Suprapubic skin (tissue), 4 donors: ENCODE measurements at regions not wholly inside any gene's neighbourhood (a gene's known extent, or its start where the extent isn't known, plus 50 kb on each side); places are given as distances from the start of the nearest gene placed in this dataset.

Experiments used
- DNase-seq, 2 donors: peaks; one replicate each; pipeline ENCODE4 v3.0.0-alpha.2; 2019; ENCODE audit warnings: low spot score in 2 of 2
- H3K27ac ChIP-seq: fragments of 200-600 bp; sonication (generic); one replicate; pipeline ENCODE4 v1.5.1; 2019
- H3K27me3 ChIP-seq: fragments of 200-600 bp; sonication (generic); one replicate; pipeline ENCODE4 v1.5.1; 2019
- H3K36me3 ChIP-seq: fragments of 200-600 bp; sonication (generic); one replicate; pipeline ENCODE4 v1.5.1; 2019
- H3K4me1 ChIP-seq: fragments of 200-600 bp; sonication (generic); one replicate; pipeline ENCODE4 v1.5.1; 2019
- H3K4me3 ChIP-seq: fragments of 200-600 bp; sonication (generic); one replicate; pipeline ENCODE4 v1.5.1; 2019; ENCODE audit warnings: mild to moderate bottlenecking
- H3K9me3 ChIP-seq: fragments of 200-600 bp; sonication (generic); one replicate; pipeline ENCODE4 v1.5.1; 2019
- CTCF ChIP-seq, 2 donors: fragments of 200-600 bp in 1 of 2; fragments of 450-650 bp in 1 of 2; sonication (generic) in 1 of 2; IDR thresholded peaks; one replicate each; pipeline ENCODE4 v1.5.1; 2016 to 2019; ENCODE audit warnings: antibody characterized with exemption in 2 of 2, mild to moderate bottlenecking in 1 of 2, moderate library complexity in 1 of 2
- EP300 ChIP-seq: sonication (generic); formaldehyde crosslinking; IDR thresholded peaks from one replicate; pipeline ENCODE4 v1.6.1; 2017; ENCODE audit warnings: antibody characterized with exemption
- POLR2A ChIP-seq, 2 donors: fragments of 450-650 bp; IDR thresholded peaks; one replicate each; pipeline ENCODE4 v1.6.1; 2017; ENCODE audit warnings: antibody characterized with exemption in 2 of 2, mild to moderate bottlenecking in 2 of 2, moderate library complexity in 2 of 2
- POLR2AphosphoS5 ChIP-seq, 3 donors: sonication (generic); formaldehyde crosslinking; IDR thresholded peaks; one replicate each; pipeline ENCODE4 v1.6.1; 2017; ENCODE audit warnings: antibody characterized with exemption in 3 of 3
- WGBS: methylation state at CpG from one replicate; pipeline ENCODE4 v1.1.5; 2018; 5-methylcytosine and 5-hydroxymethylcytosine counted together

GRCh38 chr15:38626443-38627050 is 61.9 kb upstream of the RASGRP1 start:
- WGBS: 65% methylated on average over 4 of the region's 4 CpGs
- H3K27ac ChIP-seq: no peak overlapping the region
- TF ChIP-seq POLR2AphosphoS5 (IDR thresholded peaks at IDR 0.05) (no peak), EP300 (no peak), POLR2A (IDR thresholded peaks at IDR 0.05) (no peak), CTCF (IDR thresholded peaks at IDR 0.05) (no peak)
- DNase-seq: no peak
- no peaks in the 10 kb centered on the region for H3K9me3 ChIP-seq
- H3K36me3 ChIP-seq: no peaks in the 10 kb centered on the region
- peaks cover 10% of the 10 kb centered on the region for H3K4me1 ChIP-seq
- H3K4me3 ChIP-seq: no peak overlapping the region
- no peaks in the 10 kb centered on the region for H3K27me3 ChIP-seq

- Histone ChIP-seq H3K4me3 (no peak overlapping the region), H3K27me3 (no peaks in the 10 kb centered on the region), H3K4me1 (peaks cover 10% of the 10 kb centered on the region), H3K9me3 (no peaks in the 10 kb centered on the region), H3K36me3 (no peaks in the 10 kb centered on the region), H3K27ac (no peak overlapping the region)
- 78% methylated on average over 12 of the region's 12 CpGs for WGBS
- no peak for TF ChIP-seq POLR2A (IDR thresholded peaks at IDR 0.05)
- no peak for TF ChIP-seq CTCF (IDR thresholded peaks at IDR 0.05)
- no peak for TF ChIP-seq EP300
- TF ChIP-seq POLR2AphosphoS5 (IDR thresholded peaks at IDR 0.05): no peak
- no peak for DNase-seq
Observed at GRCh38 chr15:38627689-38628277, 63.2 kb upstream of the RASGRP1 start.

GRCh38 chr15:38631119-38632075 is 66.8 kb upstream of the RASGRP1 start:
- Histone ChIP-seq H3K36me3 (no peaks in the 10 kb centered on the region), H3K4me3 (no peak overlapping the region), H3K9me3 (no peaks in the 10 kb centered on the region), H3K4me1 (no peaks in the 10 kb centered on the region), H3K27ac (no peak overlapping the region), H3K27me3 (no peaks in the 10 kb centered on the region)
- TF ChIP-seq CTCF (IDR thresholded peaks at IDR 0.05) (no peak), EP300 (no peak), POLR2AphosphoS5 (IDR thresholded peaks at IDR 0.05) (no peak), POLR2A (IDR thresholded peaks at IDR 0.05) (no peak)
- DNase-seq: no peak
- 90% methylated on average over 5 of the region's 5 CpGs for WGBS

GRCh38 chr15:38635170-38635569 is 70.6 kb upstream of the RASGRP1 start:
- H3K4me1 ChIP-seq: no peaks in the 10 kb centered on the region
- TF ChIP-seq POLR2A (IDR thresholded peaks at IDR 0.05) (no peak), CTCF (IDR thresholded peaks at IDR 0.05) (no peak), EP300 (no peak), POLR2AphosphoS5 (IDR thresholded peaks at IDR 0.05) (no peak)
- no peak overlapping the region for H3K4me3 ChIP-seq
- no peaks in the 10 kb centered on the region for H3K9me3 ChIP-seq
- DNase-seq: no peak
- H3K27me3 ChIP-seq: no peaks in the 10 kb centered on the region
- H3K27ac ChIP-seq: no peak overlapping the region
- 43% methylated on average over 2 of the region's 2 CpGs for WGBS
- no peaks in the 10 kb centered on the region for H3K36me3 ChIP-seq

GRCh38 chr15:38636597-38636996 is 72.0 kb upstream of the RASGRP1 start:
- H3K4me1 ChIP-seq: no peaks in the 10 kb centered on the region
- 73% methylated on average over 4 of the region's 4 CpGs for WGBS
- TF ChIP-seq CTCF (IDR thresholded peaks at IDR 0.05) (no peak), EP300 (no peak), POLR2AphosphoS5 (IDR thresholded peaks at IDR 0.05) (no peak), POLR2A (IDR thresholded peaks at IDR 0.05) (no peak)
- no peak overlapping the region for H3K27ac ChIP-seq
- no peak overlapping the region for H3K4me3 ChIP-seq
- DNase-seq: no peak
- H3K9me3 ChIP-seq: no peaks in the 10 kb centered on the region
- H3K36me3 ChIP-seq: no peaks in the 10 kb centered on the region
- no peaks in the 10 kb centered on the region for H3K27me3 ChIP-seq
